ENCODE measurements at regions not wholly inside any gene's neighbourhood (a gene's known extent, or its start where the extent isn't known, plus 50 kb on each side); places are given as distances from the start of the nearest gene placed in this dataset.

GRCh38 chr5:5039918-5040317 lies 100.2 kb upstream of the ADAMTS16 start:
- no peak for TF ChIP-seq POLR2AphosphoS5 (IDR thresholded peaks at IDR 0.05; ENCODE audit: insufficient read depth, low read depth, low read length)
- no peak for TF ChIP-seq JUN (IDR thresholded peaks at IDR 0.05; ENCODE audit: borderline replicate concordance, insufficient read depth, insufficient read length, low read depth)
- no peak for TF ChIP-seq FOS (IDR thresholded peaks at IDR 0.05; ENCODE audit: borderline replicate concordance, insufficient read depth, low read length)
- no peak for TF ChIP-seq GATA2 (IDR thresholded peaks at IDR 0.05; ENCODE audit: insufficient read depth, insufficient read length, low read depth, low read length)
- TF ChIP-seq POLR2A (IDR thresholded peaks at IDR 0.05; ENCODE audit: low read depth, low read length): no peak
- TF ChIP-seq MYC (IDR thresholded peaks at IDR 0.05; ENCODE audit: low read depth, low read length): no peak
- TF ChIP-seq, protein P1, sequence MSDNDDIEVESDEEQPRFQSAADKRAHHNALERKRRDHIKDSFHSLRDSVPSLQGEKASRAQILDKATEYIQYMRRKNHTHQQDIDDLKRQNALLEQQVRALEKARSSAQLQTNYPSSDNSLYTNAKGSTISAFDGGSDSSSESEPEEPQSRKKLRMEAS (IDR thresholded peaks at IDR 0.05; ENCODE audit: insufficient read depth, insufficient read length): no peak
- TF ChIP-seq CTCF (IDR thresholded peaks at IDR 0.05; ENCODE audit: extremely low read depth in 1 of 2, insufficient read depth in 1 of 2, low read depth in 1 of 2, low read length in 2 of 2): no peak
- TF ChIP-seq EZH2 (IDR thresholded peaks at IDR 0.05; ENCODE audit: borderline replicate concordance, low read depth, low read length, severe bottlenecking): no peak
- no peak overlapping the region for H3K9ac ChIP-seq (replicated peaks; ENCODE audit: extremely low read depth, insufficient read depth, low read length)
- no peaks in the 10 kb centered on the region for H3K79me2 ChIP-seq (ENCODE audit: control insufficient read depth, insufficient read depth, low read length)
- H4K20me1 ChIP-seq (replicated peaks; ENCODE audit: control insufficient read depth, extremely low read depth, insufficient read depth, low read length): no peaks in the 10 kb centered on the region
- H3K4me3 ChIP-seq (replicated peaks in 1 of 3; ENCODE audit: insufficient read depth in 1 of 3, low read depth in 1 of 3, low read length in 3 of 3): no peak overlapping the region
- DNase-seq (ENCODE audit: low read depth, low spot score) (no peak), FAIRE-seq (no peak)
- no peaks in the 10 kb centered on the region for H3K27me3 ChIP-seq (ENCODE audit: control insufficient read depth in 2 of 2, insufficient read depth in 2 of 2, low read length in 2 of 2)
- no peak overlapping the region for H2AFZ ChIP-seq (ENCODE audit: low read depth, low read length)
- POLR2A ChIA-PET: no interaction called here
- intact Hi-C loops (cut with micrococcal nuclease) (no loop called here), dilution Hi-C loops (cut with MboI; ENCODE audit: extremely low pct_ligation_motif_present, low sequenced_read_pairs) (no loop called here)
- no peaks in the 10 kb centered on the region for H3K9me1 ChIP-seq (replicated peaks; ENCODE audit: control insufficient read depth, extremely low read depth, insufficient read depth, low read length)
- no peaks in the 10 kb centered on the region for H3K36me3 ChIP-seq (ENCODE audit: control insufficient read depth in 2 of 2, extremely low read depth in 1 of 2, insufficient read depth in 2 of 2, low read length in 2 of 2)
- no TSS peak for BruUV-seq (replicated peaks)
- H3K4me1 ChIP-seq (ENCODE audit: control insufficient read depth, extremely low read depth, insufficient read depth, low read length): no peaks in the 10 kb centered on the region
- peaks cover 3% of the 10 kb centered on the region for H3K9me3 ChIP-seq (replicated peaks; ENCODE audit: control insufficient read depth, insufficient read depth, low read length)
- CTCF ChIA-PET: no interaction called here
- no peak overlapping the region for H3K27ac ChIP-seq (ENCODE audit: insufficient read depth, low read depth, low read length)
- no peak overlapping the region for H3K4me2 ChIP-seq (ENCODE audit: insufficient read depth, low read length)
